ENCODE measurements at regions not wholly inside any gene's neighbourhood (a gene's known extent, or its start where the extent isn't known, plus 50 kb on each side); places are given as distances from the start of the nearest gene placed in this dataset.

GRCh38 chr5:2317540-2317939, 433.9 kb downstream of the IRX2 start:
- TF ChIP-seq CTCF (IDR thresholded peaks at IDR 0.05 in 4 of 5, conservative IDR thresholded peaks at IDR 0.05 in 1 of 5) (no peak), POLR2A (IDR thresholded peaks at IDR 0.05) (no peak)
